H9 (cell line): ENCODE measurements at regions not wholly inside any gene's neighbourhood (a gene's known extent, or its start where the extent isn't known, plus 50 kb on each side); places are given as distances from the start of the nearest gene placed in this dataset.

Source experiments
- DNase-seq: peaks from one replicate; pipeline ENCODE4 v3.0.0-alpha.2; 2017
- H2AFZ ChIP-seq: one replicate; pipeline ENCODE4 v1.6.1; 2013; ENCODE audit warnings: mild to moderate bottlenecking, low read length, control low read depth, moderate library complexity
- H2AK5ac ChIP-seq: 2 replicates; pipeline ENCODE4 v1.6.1; 2013; ENCODE audit warnings: low read length, control low read depth, mixed read lengths; ENCODE audit not compliant: insufficient read length
- H2BK120ac ChIP-seq: one replicate; pipeline ENCODE4 v1.6.1; 2013; ENCODE audit warnings: low read depth, mild to moderate bottlenecking, low read length, control low read depth, inconsistent platforms; ENCODE audit not compliant: poor library complexity, severe bottlenecking
- H2BK12ac ChIP-seq: 2 replicates; pipeline ENCODE4 v1.6.1; 2013; ENCODE audit warnings: low read length, control low read depth, mixed read lengths, low read depth; ENCODE audit not compliant: insufficient read length
- H2BK15ac ChIP-seq: 2 replicates; pipeline ENCODE4 v1.6.1; 2013; ENCODE audit warnings: low read depth, low read length, control low read depth
- H2BK20ac ChIP-seq: one replicate; pipeline ENCODE4 v1.6.1; 2013; ENCODE audit warnings: low read depth, mild to moderate bottlenecking, low read length, control low read depth, inconsistent platforms; ENCODE audit not compliant: poor library complexity, severe bottlenecking
- H2BK5ac ChIP-seq: 2 replicates; pipeline ENCODE4 v1.6.1; 2013; ENCODE audit warnings: low read length, control low read depth, mixed read lengths; ENCODE audit not compliant: insufficient read length
- H3K14ac ChIP-seq: 2 replicates; pipeline ENCODE4 v1.6.1; 2013; ENCODE audit warnings: low read length, control low read depth; ENCODE audit not compliant: insufficient read depth
- H3K18ac ChIP-seq: 2 replicates; pipeline ENCODE4 v1.6.1; 2013; ENCODE audit warnings: low read depth, mild to moderate bottlenecking, mixed read lengths, low read length, control low read depth; ENCODE audit not compliant: insufficient read length
- H3K23ac ChIP-seq: 2 replicates; pipeline ENCODE4 v1.6.1; 2013; ENCODE audit warnings: low read length, control low read depth, mixed read lengths, low read depth; ENCODE audit not compliant: insufficient read length
- H3K23me2 ChIP-seq: 2 replicates; pipeline ENCODE4 v1.6.1; 2013; ENCODE audit warnings: low read depth, mild to moderate bottlenecking, mixed read lengths, low read length, control low read depth; ENCODE audit not compliant: insufficient read length, poor library complexity, severe bottlenecking
- H3K27ac ChIP-seq: 2 replicates; pipeline ENCODE4 v1.5.1; 2013; ENCODE audit warnings: low read length, control low read depth, mixed read lengths, low read depth; ENCODE audit not compliant: insufficient read length
- H3K27me3 ChIP-seq: 2 replicates; pipeline ENCODE4 v1.6.1; 2013; ENCODE audit warnings: low read length, control low read depth, inconsistent platforms; ENCODE audit not compliant: insufficient read depth
- H3K4ac ChIP-seq: 2 replicates; pipeline ENCODE4 v1.6.1; 2013; ENCODE audit warnings: low read depth, mild to moderate bottlenecking, control low read depth, inconsistent platforms, low read length, moderate library complexity
- H3K4me1 ChIP-seq: 2 replicates; pipeline ENCODE4 v1.6.1; 2013; ENCODE audit warnings: low read length, control low read depth, inconsistent platforms; ENCODE audit not compliant: insufficient read depth
- H3K4me2 ChIP-seq: 2 replicates; pipeline ENCODE4 v1.6.1; 2013; ENCODE audit warnings: low read length, control low read depth, mixed read lengths; ENCODE audit not compliant: insufficient read length, insufficient read depth
- H3K56ac ChIP-seq: 2 replicates; pipeline ENCODE4 v1.6.1; 2013; ENCODE audit warnings: low read depth, mild to moderate bottlenecking, mixed read lengths, low read length, control low read depth; ENCODE audit not compliant: insufficient read length
- H3K79me1 ChIP-seq: 2 replicates; pipeline ENCODE4 v1.6.1; 2013; ENCODE audit warnings: low read depth, mild to moderate bottlenecking, moderate library complexity, low read length, control low read depth, inconsistent platforms; ENCODE audit not compliant: insufficient read depth, poor library complexity, severe bottlenecking
- H3K79me2 ChIP-seq: 2 replicates; pipeline ENCODE4 v1.6.1; 2013; ENCODE audit warnings: low read length, control low read depth, inconsistent platforms; ENCODE audit not compliant: insufficient read depth
- H3K9ac ChIP-seq: 2 replicates; pipeline ENCODE4 v1.6.1; 2013; ENCODE audit warnings: low read length, control low read depth, mixed read lengths; ENCODE audit not compliant: insufficient read length; ENCODE audit errors: extremely low read depth
- H3K9me3 ChIP-seq: one replicate; pipeline ENCODE4 v1.6.1; 2013; ENCODE audit warnings: low read depth, low read length, inconsistent platforms; ENCODE audit not compliant: control insufficient read depth
- H3T11ph ChIP-seq: one replicate; pipeline ENCODE4 v1.6.1; 2013; ENCODE audit warnings: mild to moderate bottlenecking, low read length, control low read depth, inconsistent platforms
- H4K20me1 ChIP-seq: one replicate; pipeline ENCODE4 v1.6.1; 2013; ENCODE audit not compliant: control insufficient read depth, insufficient read length, insufficient read depth
- H4K5ac ChIP-seq: 2 replicates; pipeline ENCODE4 v1.6.1; 2013; ENCODE audit warnings: low read depth, mild to moderate bottlenecking, mixed read lengths, low read length, control low read depth; ENCODE audit not compliant: insufficient read length
- H4K8ac ChIP-seq: replicated peaks from 2 replicates; pipeline ENCODE4 v1.6.1; 2013; ENCODE audit warnings: low read length, control low read depth, mixed read lengths, low read depth; ENCODE audit not compliant: insufficient read length
- H4K91ac ChIP-seq: 2 replicates; pipeline ENCODE4 v1.6.1; 2013; ENCODE audit warnings: low read depth, mild to moderate bottlenecking, moderate library complexity, mixed read lengths, low read length, control low read depth; ENCODE audit not compliant: insufficient read length
- H3K27ac Mint-ChIP-seq, 3 experiments: 2 replicates in 2 of 3; 3 replicates in 1 of 3; pipeline ENCODE4 v1.8.0; 2020 to 2021; ENCODE audit warnings: mixed read lengths in 3 of 3, mild to moderate bottlenecking in 1 of 3, moderate library complexity in 1 of 3
- H3K27me3 Mint-ChIP-seq: 2 replicates; pipeline ENCODE4 v1.8.0; 2021; ENCODE audit warnings: low read depth, mild to moderate bottlenecking, moderate library complexity, mixed read lengths
- H3K36me3 Mint-ChIP-seq, 3 experiments: 2 replicates in 2 of 3; 3 replicates in 1 of 3; pipeline ENCODE4 v1.8.0; 2020 to 2021; ENCODE audit warnings: low read depth in 3 of 3, mixed read lengths in 3 of 3; ENCODE audit not compliant: insufficient read depth in 1 of 3
- H3K4me1 Mint-ChIP-seq, 2 experiments: 2 replicates each; pipeline ENCODE4 v1.8.0; 2020; ENCODE audit warnings: mixed read lengths in 2 of 2
- H3K4me3 Mint-ChIP-seq, 2 experiments: 2 replicates in 1 of 2; 3 replicates in 1 of 2; pipeline ENCODE4 v1.8.0; 2020 to 2021; ENCODE audit warnings: mild to moderate bottlenecking in 2 of 2, mixed read lengths in 2 of 2, moderate library complexity in 1 of 2
- H3K9me3 Mint-ChIP-seq, 2 experiments: 2 replicates in 1 of 2; 3 replicates in 1 of 2; pipeline ENCODE4 v1.8.0; 2020; ENCODE audit warnings: mild to moderate bottlenecking in 2 of 2, mixed read lengths in 2 of 2, moderate library complexity in 1 of 2
- CTCF ChIP-seq: fragments of 200-600 bp; sonication (generic); conservative IDR thresholded peaks from 3 replicates; pipeline ENCODE4 v1.8.0; 2021; ENCODE audit warnings: antibody characterized with exemption, mild to moderate bottlenecking
- WGBS: extraction: QIAGEN DNeasy Blood & Tissue Kit; methylation state at CpG from one replicate; pipeline ENCODE4 v1.1.7; 2013; ENCODE audit warnings: missing lambda C conversion rate, low lambda C conversion rate, mixed read lengths; ENCODE audit not compliant: insufficient read length; ENCODE audit errors: extremely low coverage; 5-methylcytosine and 5-hydroxymethylcytosine counted together

GRCh38 chr1:157197906-157198435, 59.8 kb upstream of the ETV3 start:
- Histone ChIP-seq H3K4me1 (no peaks in the 10 kb centered on the region), H2BK15ac (no peak overlapping the region), H2BK12ac (no peak overlapping the region), H3T11ph (no peak overlapping the region), H3K4ac (no peak overlapping the region), H3K27ac (no peak overlapping the region), H3K18ac (no peak overlapping the region), H3K79me2 (no peaks in the 10 kb centered on the region), H3K23me2 (no peaks in the 10 kb centered on the region), H2BK5ac (no peak overlapping the region), H3K23ac (no peak overlapping the region), H4K91ac (no peak overlapping the region), H2BK20ac (no peak overlapping the region), H2AK5ac (no peak overlapping the region), H3K9ac (no peak overlapping the region), H3K79me1 (no peaks in the 10 kb centered on the region), H4K20me1 (no peaks in the 10 kb centered on the region), H3K56ac (no peak overlapping the region), H3K9me3 (no peaks in the 10 kb centered on the region), H2BK120ac (no peak overlapping the region), H4K5ac (no peak overlapping the region), H3K14ac (no peak overlapping the region), H3K27me3 (no peaks in the 10 kb centered on the region), H2AFZ (no peak overlapping the region), H4K8ac (no peak overlapping the region), H3K4me2 (no peak overlapping the region)
- Mint-ChIP-seq H3K4me3 (no peak overlapping the region), H3K9me3 (no peaks in the 10 kb centered on the region), H3K36me3 (no peaks in the 10 kb centered on the region), H3K4me1 (peaks cover 21 to 27% of the 10 kb centered on the region in 2 experiments), H3K27ac (peak overlapping the region in 1 of 3 experiments; percentile 13; a peak in 1 of 7 replicates), H3K27me3 (no peaks in the 10 kb centered on the region)
- DNase-seq = no peak
- WGBS = no CpG with 5 or more reads among the region's 7 CpGs
- TF ChIP-seq CTCF = no peak
